ENCODE measurements at regions not wholly inside any gene's neighbourhood (a gene's known extent, or its start where the extent isn't known, plus 50 kb on each side); places are given as distances from the start of the nearest gene placed in this dataset.

- Histone ChIP-seq H4K91ac (ENCODE audit: insufficient read length, low read depth, low read length) (no peak overlapping the region), H3K79me2 (ENCODE audit: insufficient read depth, low read length) (no peaks in the 10 kb centered on the region), H3K18ac (ENCODE audit: insufficient read length, low read depth, low read length) (no peak overlapping the region), H2AFZ (ENCODE audit: low read length) (no peak overlapping the region), H2BK20ac (ENCODE audit: low read depth, low read length, poor library complexity, severe bottlenecking) (no peak overlapping the region), H3K4me1 (ENCODE audit: insufficient read depth, low read length) (no peaks in the 10 kb centered on the region), H3K23ac (ENCODE audit: insufficient read length, low read depth, low read length) (no peak overlapping the region), H3K4me2 (ENCODE audit: insufficient read depth, insufficient read length, low read length) (no peak overlapping the region), H3K56ac (ENCODE audit: insufficient read length, low read depth, low read length) (no peak overlapping the region), H2BK15ac (ENCODE audit: low read depth, low read length) (no peak overlapping the region), H4K5ac (ENCODE audit: insufficient read length, low read depth, low read length) (no peak overlapping the region), H3K27me3 (ENCODE audit: insufficient read depth, low read length) (no peaks in the 10 kb centered on the region), H3K14ac (ENCODE audit: insufficient read depth, low read length) (no peak overlapping the region), H3K9me3 (ENCODE audit: control insufficient read depth, low read depth, low read length) (no peaks in the 10 kb centered on the region), H3K79me1 (ENCODE audit: insufficient read depth, low read depth, low read length, poor library complexity, severe bottlenecking) (no peaks in the 10 kb centered on the region), H4K20me1 (ENCODE audit: control insufficient read depth, insufficient read depth, insufficient read length) (no peaks in the 10 kb centered on the region), H2BK12ac (ENCODE audit: insufficient read length, low read depth, low read length) (no peak overlapping the region), H3K9ac (ENCODE audit: extremely low read depth, insufficient read length, low read length) (no peak overlapping the region), H3K27ac (ENCODE audit: insufficient read length, low read depth, low read length) (no peak overlapping the region), H2BK120ac (ENCODE audit: low read depth, low read length, poor library complexity, severe bottlenecking) (no peak overlapping the region), H2BK5ac (ENCODE audit: insufficient read length, low read length) (no peak overlapping the region), H3T11ph (ENCODE audit: low read length) (no peak overlapping the region), H3K4ac (ENCODE audit: low read depth, low read length) (no peak overlapping the region), H4K8ac (replicated peaks; ENCODE audit: insufficient read length, low read depth, low read length) (no peak overlapping the region), H2AK5ac (ENCODE audit: insufficient read length, low read length) (no peak overlapping the region), H3K23me2 (ENCODE audit: insufficient read length, low read depth, low read length, poor library complexity, severe bottlenecking) (no peaks in the 10 kb centered on the region)
- TF ChIP-seq, protein P1, sequence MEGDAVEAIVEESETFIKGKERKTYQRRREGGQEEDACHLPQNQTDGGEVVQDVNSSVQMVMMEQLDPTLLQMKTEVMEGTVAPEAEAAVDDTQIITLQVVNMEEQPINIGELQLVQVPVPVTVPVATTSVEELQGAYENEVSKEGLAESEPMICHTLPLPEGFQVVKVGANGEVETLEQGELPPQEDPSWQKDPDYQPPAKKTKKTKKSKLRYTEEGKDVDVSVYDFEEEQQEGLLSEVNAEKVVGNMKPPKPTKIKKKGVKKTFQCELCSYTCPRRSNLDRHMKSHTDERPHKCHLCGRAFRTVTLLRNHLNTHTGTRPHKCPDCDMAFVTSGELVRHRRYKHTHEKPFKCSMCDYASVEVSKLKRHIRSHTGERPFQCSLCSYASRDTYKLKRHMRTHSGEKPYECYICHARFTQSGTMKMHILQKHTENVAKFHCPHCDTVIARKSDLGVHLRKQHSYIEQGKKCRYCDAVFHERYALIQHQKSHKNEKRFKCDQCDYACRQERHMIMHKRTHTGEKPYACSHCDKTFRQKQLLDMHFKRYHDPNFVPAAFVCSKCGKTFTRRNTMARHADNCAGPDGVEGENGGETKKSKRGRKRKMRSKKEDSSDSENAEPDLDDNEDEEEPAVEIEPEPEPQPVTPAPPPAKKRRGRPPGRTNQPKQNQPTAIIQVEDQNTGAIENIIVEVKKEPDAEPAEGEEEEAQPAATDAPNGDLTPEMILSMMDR (conservative IDR thresholded peaks at IDR 0.05): no peak
- peaks cover 4 to 6% (median 4%) of the 10 kb centered on the region in 3 experiments; a peak in 6 of 7 replicates for H3K36me3 Mint-ChIP-seq (ENCODE audit: insufficient read depth in 1 of 3, low read depth in 3 of 3)
- no peak overlapping the region for H3K4me3 Mint-ChIP-seq
- peaks cover 0 to 3% of the 10 kb centered on the region in 2 experiments; a peak in 1 of 4 replicates for H3K4me1 Mint-ChIP-seq
- peaks cover 18 to 19% of the 10 kb centered on the region in 2 experiments for H3K9me3 Mint-ChIP-seq
- H3K27ac Mint-ChIP-seq: no peak overlapping the region
- no CpG with 5 or more reads among the region's 10 CpGs for WGBS (ENCODE audit: extremely low coverage, insufficient read length, low lambda C conversion rate)
- peaks cover 40% of the 10 kb centered on the region for H3K27me3 Mint-ChIP-seq (ENCODE audit: low read depth)
- peak; percentile 1 for DNase-seq
Observed at GRCh38 chr1:47669081-47669585, 231.3 kb downstream of the FOXD2 start.

All from H9 (cell line).